Neutrophil (primary cell): ENCODE measurements at regions not wholly inside any gene's neighbourhood (a gene's known extent, or its start where the extent isn't known, plus 50 kb on each side); places are given as distances from the start of the nearest gene placed in this dataset.

Experiments used
- H3K27ac ChIP-seq: fragments of 200-600 bp; sonication (generic); 2 replicates; pipeline ENCODE4 v1.5.1; 2016; ENCODE audit warnings: mild to moderate bottlenecking, moderate library complexity
- H3K27me3 ChIP-seq: fragments of 200-600 bp; sonication (generic); 2 replicates; pipeline ENCODE4 v1.6.0; 2016; ENCODE audit warnings: mild to moderate bottlenecking
- H3K36me3 ChIP-seq: fragments of 200-600 bp; sonication (generic); 2 replicates; pipeline ENCODE4 v1.5.1; 2017
- H3K4me1 ChIP-seq, 2 experiments: fragments of 200-600 bp in 1 of 2; sonication (generic) in 1 of 2; 1 replicate in 1 of 2; 2 replicates in 1 of 2; pipeline versions ENCODE4 v1.5.1 to v1.6.1; 2013 to 2016; ENCODE audit warnings: low read depth in 1 of 2, low read length in 1 of 2, mild to moderate bottlenecking in 1 of 2, moderate library complexity in 1 of 2; ENCODE audit not compliant: control insufficient read depth in 1 of 2, insufficient read depth in 1 of 2
- H3K4me3 ChIP-seq, 2 experiments: fragments of 200-600 bp in 1 of 2; sonication (generic) in 1 of 2; 1 replicate in 1 of 2; 2 replicates in 1 of 2; pipeline ENCODE4 v1.5.1; 2013 to 2016; ENCODE audit warnings: low read depth in 1 of 2, low read length in 1 of 2, mild to moderate bottlenecking in 1 of 2, moderate library complexity in 1 of 2
- H3K9me3 ChIP-seq: fragments of 200-600 bp; sonication (generic); 2 replicates; pipeline ENCODE4 v1.5.1; 2016
- TF ChIP-seq, protein P1 (sequence below): fragments of 200-600 bp; sonication (generic); IDR thresholded peaks from 2 replicates; pipeline ENCODE4 v1.5.1; 2016; ENCODE audit warnings: antibody characterized with exemption

DNA sequence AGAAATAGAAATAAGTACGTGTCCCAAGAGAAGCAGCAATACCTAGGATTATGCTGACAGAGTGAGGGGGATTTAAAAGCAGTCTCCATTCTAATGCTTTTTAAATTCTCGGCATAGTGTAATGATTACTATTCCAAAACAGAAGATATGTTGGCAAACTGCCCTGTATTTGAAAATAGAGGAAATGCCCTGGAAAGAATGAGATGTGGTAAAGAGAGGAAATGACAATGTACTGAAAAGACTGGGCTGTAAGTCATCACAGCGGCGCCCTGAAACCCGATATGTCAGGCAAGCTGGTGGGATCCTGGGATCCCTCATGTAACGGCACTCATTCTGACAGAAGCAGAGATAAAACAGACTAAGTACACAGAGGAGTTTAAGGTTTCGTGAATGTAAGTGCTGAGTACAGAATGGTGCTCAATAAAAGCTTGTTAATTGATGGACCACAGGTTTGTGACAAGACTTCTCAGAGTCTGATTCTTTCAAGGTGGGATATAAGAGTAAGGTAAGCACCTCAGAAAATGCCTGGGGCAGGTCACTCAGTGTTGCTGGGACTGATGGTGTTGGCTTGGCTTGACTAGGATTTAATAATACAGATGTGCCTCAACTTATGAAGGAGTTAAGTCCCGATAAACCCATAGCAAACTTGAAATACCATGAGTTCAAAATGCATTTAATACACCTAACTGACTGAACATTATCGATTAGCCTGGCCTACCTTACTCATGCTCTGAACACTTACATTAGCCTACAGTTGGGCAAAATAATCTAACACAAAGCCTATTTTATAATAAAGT lies 91.4 kb downstream of the NFKBIZ start:
- Histone ChIP-seq H3K4me3 (peak overlapping the region; percentile 4 to 43), H3K36me3 (no peaks in the 10 kb centered on the region), H3K9me3 (no peaks in the 10 kb centered on the region), H3K4me1 (peaks cover 69 to 73% of the 10 kb centered on the region in 2 experiments), H3K27me3 (no peaks in the 10 kb centered on the region), H3K27ac (peak overlapping the region; percentile 90)
- TF ChIP-seq, protein P1, sequence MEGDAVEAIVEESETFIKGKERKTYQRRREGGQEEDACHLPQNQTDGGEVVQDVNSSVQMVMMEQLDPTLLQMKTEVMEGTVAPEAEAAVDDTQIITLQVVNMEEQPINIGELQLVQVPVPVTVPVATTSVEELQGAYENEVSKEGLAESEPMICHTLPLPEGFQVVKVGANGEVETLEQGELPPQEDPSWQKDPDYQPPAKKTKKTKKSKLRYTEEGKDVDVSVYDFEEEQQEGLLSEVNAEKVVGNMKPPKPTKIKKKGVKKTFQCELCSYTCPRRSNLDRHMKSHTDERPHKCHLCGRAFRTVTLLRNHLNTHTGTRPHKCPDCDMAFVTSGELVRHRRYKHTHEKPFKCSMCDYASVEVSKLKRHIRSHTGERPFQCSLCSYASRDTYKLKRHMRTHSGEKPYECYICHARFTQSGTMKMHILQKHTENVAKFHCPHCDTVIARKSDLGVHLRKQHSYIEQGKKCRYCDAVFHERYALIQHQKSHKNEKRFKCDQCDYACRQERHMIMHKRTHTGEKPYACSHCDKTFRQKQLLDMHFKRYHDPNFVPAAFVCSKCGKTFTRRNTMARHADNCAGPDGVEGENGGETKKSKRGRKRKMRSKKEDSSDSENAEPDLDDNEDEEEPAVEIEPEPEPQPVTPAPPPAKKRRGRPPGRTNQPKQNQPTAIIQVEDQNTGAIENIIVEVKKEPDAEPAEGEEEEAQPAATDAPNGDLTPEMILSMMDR = no peak

- Histone ChIP-seq H3K27ac (peak overlapping the region; percentile 90), H3K9me3 (no peaks in the 10 kb centered on the region), H3K27me3 (no peaks in the 10 kb centered on the region), H3K4me3 (no peak overlapping the region), H3K36me3 (no peaks in the 10 kb centered on the region), H3K4me1 (peaks cover 62 to 66% of the 10 kb centered on the region in 2 experiments)
- TF ChIP-seq, protein P1 = no peak
Observed at GRCh38 chr3:101941318-101942040, 92.2 kb downstream of the NFKBIZ start.

DNA sequence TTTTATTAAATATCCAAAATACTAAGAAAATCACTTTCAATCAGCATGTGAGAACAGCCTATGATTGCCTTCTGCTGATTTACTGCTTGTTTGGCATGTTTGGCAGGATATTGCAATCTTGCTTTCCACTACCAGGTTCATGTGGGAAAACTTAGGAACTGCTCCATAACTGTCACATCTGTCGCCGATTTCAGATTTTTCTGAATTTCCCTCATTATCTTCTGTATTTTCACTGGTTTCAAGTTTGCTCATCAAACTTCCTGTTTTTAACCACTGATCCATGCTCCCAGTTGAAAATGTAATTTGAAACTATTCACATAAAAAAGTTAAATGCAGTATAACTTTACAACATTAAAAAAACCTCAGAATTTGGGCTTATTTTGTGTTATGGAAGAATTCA lies 93.0 kb downstream of the NFKBIZ start:
- Histone ChIP-seq H3K27me3 (no peaks in the 10 kb centered on the region), H3K9me3 (no peaks in the 10 kb centered on the region), H3K36me3 (no peaks in the 10 kb centered on the region), H3K4me1 (peaks cover 53 to 57% of the 10 kb centered on the region in 2 experiments), H3K27ac (peak overlapping the region; percentile 90), H3K4me3 (peak overlapping the region in 1 of 2 experiments; percentile 3)
- TF ChIP-seq, protein P1 = no peak

DNA sequence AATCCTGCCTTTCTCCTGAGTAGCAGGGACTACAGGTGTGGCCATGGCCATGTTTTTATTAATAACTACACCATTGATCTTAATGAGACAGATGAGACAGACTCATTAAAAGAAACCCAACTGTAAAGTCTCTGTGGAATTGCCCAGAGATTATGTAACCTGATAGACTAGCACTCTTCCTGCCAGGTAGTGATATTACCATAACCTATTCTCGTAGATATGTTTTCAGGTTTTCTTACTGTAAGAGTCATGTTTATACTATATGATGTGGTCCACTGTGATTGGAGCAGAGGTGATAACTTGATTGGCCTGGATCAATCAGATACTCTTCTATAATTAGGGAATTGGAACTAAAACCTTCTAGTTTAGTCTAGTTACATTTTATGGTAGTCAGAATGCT lies 93.7 kb downstream of the NFKBIZ start:
- Histone ChIP-seq H3K4me1 (peaks cover 46 to 51% of the 10 kb centered on the region in 2 experiments), H3K27me3 (no peaks in the 10 kb centered on the region), H3K36me3 (no peaks in the 10 kb centered on the region), H3K27ac (no peak overlapping the region), H3K9me3 (no peaks in the 10 kb centered on the region), H3K4me3 (no peak overlapping the region)
- TF ChIP-seq, protein P1 = no peak

- TF ChIP-seq, protein P1 = no peak
- no peaks in the 10 kb centered on the region for H3K9me3 ChIP-seq
Observed at GRCh38 chr3:101944308-101944707, 95.0 kb downstream of the NFKBIZ start.

More at GRCh38 chr3:101944308-101944707, 95.0 kb downstream of the NFKBIZ start:
- Histone ChIP-seq H3K27me3 (no peaks in the 10 kb centered on the region), H3K4me1 (peaks cover 33 to 38% of the 10 kb centered on the region in 2 experiments), H3K27ac (no peak overlapping the region), H3K4me3 (no peak overlapping the region), H3K36me3 (no peaks in the 10 kb centered on the region)
